Mesothelial cell of epicardium (in vitro differentiated cells): ENCODE measurements at regions not wholly inside any gene's neighbourhood (a gene's known extent, or its start where the extent isn't known, plus 50 kb on each side); places are given as distances from the start of the nearest gene placed in this dataset.
A peak's percentile ranks its signal among the peaks of the same experiment; 100 is the strongest.

Experiments used
- DNase-seq, 2 experiments: peaks; one replicate each; pipeline ENCODE4 v3.0.0; 2021; ENCODE audit warnings: low spot score in 2 of 2; ENCODE audit not compliant: unreplicated experiment in 2 of 2
- H3K27ac Mint-ChIP-seq: 2 replicates; pipeline ENCODE4 v1.8.0; 2021; ENCODE audit warnings: mixed read lengths
- H3K27me3 Mint-ChIP-seq: 2 replicates; pipeline ENCODE4 v1.8.0; 2021; ENCODE audit warnings: low read depth, mixed read lengths
- H3K36me3 Mint-ChIP-seq: 2 replicates; pipeline ENCODE4 v1.8.0; 2021; ENCODE audit warnings: mixed read lengths
- H3K4me1 Mint-ChIP-seq: 2 replicates; pipeline ENCODE4 v1.8.0; 2021; ENCODE audit warnings: mixed read lengths
- H3K4me3 Mint-ChIP-seq: 2 replicates; pipeline ENCODE4 v1.8.0; 2021; ENCODE audit warnings: mild to moderate bottlenecking, moderate library complexity, mixed read lengths
- H3K9me3 Mint-ChIP-seq: 2 replicates; pipeline ENCODE4 v1.8.0; 2021; ENCODE audit warnings: mixed read lengths
- CTCF ChIP-seq: fragments of 200-600 bp; sonication (generic); IDR thresholded peaks from one replicate; pipeline ENCODE4 v1.5.0; 2021; ENCODE audit warnings: antibody characterized with exemption; ENCODE audit not compliant: unreplicated experiment

- Mint-ChIP-seq H3K4me3 (no peak overlapping the region), H3K36me3 (no peaks in the 10 kb centered on the region), H3K27ac (no peak overlapping the region)
Measured at GRCh38 chr1:38128511-38128910, 81.9 kb upstream of the POU3F1 start.

GRCh38 chr1:38127428-38127827 lies 80.8 kb upstream of the POU3F1 start:
- Mint-ChIP-seq H3K27ac (peak overlapping the region; percentile 7), H3K9me3 (no peaks in the 10 kb centered on the region), H3K4me3 (no peak overlapping the region), H3K27me3 (peaks cover 54% of the 10 kb centered on the region), H3K4me1 (peaks cover 10% of the 10 kb centered on the region), H3K36me3 (no peaks in the 10 kb centered on the region)
- TF ChIP-seq CTCF: no peak
- no peak for DNase-seq

More at GRCh38 chr1:38128511-38128910, 81.9 kb upstream of the POU3F1 start:
- Mint-ChIP-seq H3K9me3 (no peaks in the 10 kb centered on the region), H3K4me1 (peaks cover 12% of the 10 kb centered on the region), H3K27me3 (peaks cover 48% of the 10 kb centered on the region)
- DNase-seq: no peak
- TF ChIP-seq CTCF: no peak

GRCh38 chr1:38126970-38127369 lies 80.4 kb upstream of the POU3F1 start:
- Mint-ChIP-seq H3K4me1 (peaks cover 10% of the 10 kb centered on the region), H3K4me3 (no peak overlapping the region), H3K27ac (no peak overlapping the region), H3K27me3 (peaks cover 54% of the 10 kb centered on the region), H3K9me3 (no peaks in the 10 kb centered on the region), H3K36me3 (no peaks in the 10 kb centered on the region)
- DNase-seq: no peak
- TF ChIP-seq CTCF: no peak

GRCh38 chr1:38125837-38126520 lies 79.4 kb upstream of the POU3F1 start:
- H3K9me3 Mint-ChIP-seq: no peaks in the 10 kb centered on the region
- H3K4me1 Mint-ChIP-seq: peaks cover 10% of the 10 kb centered on the region
- peaks cover 50% of the 10 kb centered on the region for H3K27me3 Mint-ChIP-seq
- H3K4me3 Mint-ChIP-seq: no peak overlapping the region
- no peak overlapping the region for H3K27ac Mint-ChIP-seq
- no peak for DNase-seq
- no peak for TF ChIP-seq CTCF
- H3K36me3 Mint-ChIP-seq: no peaks in the 10 kb centered on the region

GRCh38 chr1:38125016-38125415 lies 78.4 kb upstream of the POU3F1 start:
- no peak overlapping the region for H3K27ac Mint-ChIP-seq
- no peak overlapping the region for H3K4me3 Mint-ChIP-seq
- no peaks in the 10 kb centered on the region for H3K36me3 Mint-ChIP-seq
- H3K4me1 Mint-ChIP-seq: peaks cover 10% of the 10 kb centered on the region
- H3K9me3 Mint-ChIP-seq: no peaks in the 10 kb centered on the region
- TF ChIP-seq CTCF: no peak
- no peak for DNase-seq
- H3K27me3 Mint-ChIP-seq: peaks cover 49% of the 10 kb centered on the region
